DMS114 treated with DMSO at 0.1 percent for 48 hours (cell line): ENCODE measurements at regions not wholly inside any gene's neighbourhood (a gene's known extent, or its start where the extent isn't known, plus 50 kb on each side); places are given as distances from the start of the nearest gene placed in this dataset.

Experiments
- DNase-seq: peaks from one replicate; lab custom pipeline; 2025; ENCODE audit not compliant: unreplicated experiment; lab: John Stamatoyannopoulos, UW

DNA sequence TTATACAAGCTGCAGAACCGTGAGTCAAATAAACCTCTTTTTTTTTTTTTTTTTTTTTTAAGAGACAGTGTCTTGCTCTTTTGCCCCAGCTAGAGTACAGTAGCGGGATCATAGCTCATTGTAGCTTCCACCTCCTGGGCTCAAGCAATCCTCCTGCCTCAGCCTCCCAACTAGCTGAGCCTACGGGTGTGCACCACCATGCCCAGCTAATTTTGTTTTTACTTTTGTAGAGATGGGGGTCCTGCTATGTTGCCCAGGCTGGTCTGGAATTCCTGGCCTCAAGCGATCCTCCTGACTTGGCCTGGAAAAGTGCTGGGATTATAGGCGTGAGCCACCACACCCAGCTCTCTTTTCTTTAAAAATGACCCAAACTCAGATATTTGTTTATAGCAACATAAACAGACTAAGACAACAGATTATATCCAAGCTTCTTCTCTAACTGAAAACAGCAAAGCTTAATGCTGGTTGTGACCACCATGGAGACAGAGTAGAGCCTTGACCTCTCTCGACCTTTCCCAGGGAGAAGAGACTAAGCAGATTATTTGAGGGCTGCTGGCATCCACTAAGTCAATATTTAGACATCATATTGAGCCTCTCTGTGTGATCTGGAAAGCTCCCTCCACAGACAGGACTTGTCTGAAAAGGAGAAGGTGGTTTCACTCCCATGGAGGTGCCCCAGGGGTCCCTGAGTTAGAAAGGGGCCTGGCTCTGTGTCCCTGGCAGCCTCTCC, 150.0 kb downstream of the KCTD15 start:
- DNase-seq, result no peak

DNA sequence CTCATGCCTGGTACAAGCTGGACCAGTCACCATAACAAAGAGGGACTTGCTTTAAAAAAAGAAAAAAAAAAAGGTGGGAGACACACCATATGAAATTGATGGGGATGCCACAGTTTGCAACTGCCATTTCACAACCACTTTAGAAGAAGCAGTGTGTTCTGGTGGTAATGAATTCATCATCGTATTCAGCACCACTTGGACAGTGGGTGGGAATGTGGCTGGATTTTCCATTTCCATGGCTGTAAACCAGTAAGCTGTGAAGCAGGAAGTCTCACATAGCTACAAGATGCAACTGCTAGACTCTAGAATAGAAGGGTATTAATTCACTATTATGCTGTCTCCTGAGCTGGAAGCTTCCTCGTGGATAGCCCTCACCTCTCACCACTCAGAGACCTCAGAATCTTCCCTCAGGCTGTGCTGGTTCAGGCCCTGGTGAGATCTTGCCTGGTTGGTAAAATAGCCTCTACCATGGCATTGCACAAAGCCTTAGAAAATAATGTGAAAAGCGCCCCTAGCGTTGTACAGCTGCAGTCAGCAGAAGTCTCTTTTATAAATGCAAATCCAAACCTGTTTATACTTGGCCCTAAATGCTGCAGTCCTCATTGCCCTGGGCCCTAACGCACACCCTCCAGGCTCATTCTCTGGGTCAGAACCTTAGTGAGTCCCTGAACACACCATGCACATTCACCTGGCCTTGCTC, 150.7 kb downstream of the KCTD15 start:
- no peak for DNase-seq

DNA sequence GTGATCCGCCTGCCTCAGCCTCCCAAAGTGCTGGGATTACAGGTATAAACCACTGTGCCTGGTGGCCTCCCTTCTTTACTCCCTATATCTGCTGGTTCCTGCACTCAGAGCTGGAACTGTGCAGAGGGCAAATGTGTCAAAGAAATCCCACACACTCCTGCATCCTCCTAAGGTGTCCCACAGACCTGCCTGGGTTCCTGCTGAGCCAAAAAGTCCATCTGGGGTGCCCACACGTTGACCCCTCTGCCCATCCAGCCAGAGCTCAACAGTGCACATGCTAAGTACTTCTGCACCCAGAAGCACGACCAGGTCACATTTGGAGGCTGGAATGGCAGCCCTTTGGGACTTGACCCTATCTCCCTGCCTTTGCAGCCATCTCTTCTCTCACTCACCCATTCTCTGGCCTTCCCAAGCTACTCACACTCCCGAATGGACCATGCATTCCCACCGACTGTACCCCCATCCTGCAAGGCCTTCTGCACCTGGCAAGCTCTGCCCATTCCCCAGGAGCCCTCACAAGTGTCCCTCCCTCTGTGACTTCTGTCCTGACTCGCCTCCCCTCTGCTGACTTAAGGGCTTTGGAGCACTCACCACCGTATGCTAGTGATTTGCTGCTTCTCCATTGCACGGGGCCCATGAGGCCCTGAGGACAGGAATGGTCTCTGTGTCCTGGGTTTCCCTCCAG, 152.1 kb downstream of the KCTD15 start:
- DNase-seq, result no peak

DNA sequence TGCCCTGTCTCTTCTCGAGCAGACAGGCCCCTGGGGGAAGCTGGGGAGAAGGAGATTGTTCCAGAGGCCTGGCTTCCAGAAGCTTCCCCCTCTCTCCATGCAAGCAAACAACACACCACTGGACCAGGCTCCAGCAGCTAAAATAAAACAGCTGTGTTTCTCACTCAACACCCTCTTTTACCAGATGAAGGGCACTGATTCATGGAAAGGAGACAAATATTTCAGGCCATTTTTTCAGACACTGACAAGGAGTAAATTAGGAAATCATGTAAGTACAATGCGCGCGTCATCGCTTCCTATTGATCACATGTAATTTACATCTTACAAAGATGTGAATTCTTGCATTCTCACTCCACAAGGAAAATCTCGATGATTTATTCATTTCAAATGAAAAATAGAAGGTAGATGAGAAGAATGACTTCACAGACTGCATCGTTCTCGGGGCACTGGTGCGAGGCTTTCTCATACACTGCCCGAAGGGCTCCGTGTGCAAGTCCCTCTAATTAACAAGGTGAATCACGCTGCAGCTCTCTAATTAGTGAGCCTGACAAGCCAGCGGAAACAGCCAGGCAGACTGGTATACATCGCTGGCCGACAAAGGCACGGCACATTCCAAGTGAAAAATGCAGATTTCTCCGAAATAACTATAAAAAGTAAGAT, 153.6 kb downstream of the KCTD15 start:
- no peak for DNase-seq

DNA sequence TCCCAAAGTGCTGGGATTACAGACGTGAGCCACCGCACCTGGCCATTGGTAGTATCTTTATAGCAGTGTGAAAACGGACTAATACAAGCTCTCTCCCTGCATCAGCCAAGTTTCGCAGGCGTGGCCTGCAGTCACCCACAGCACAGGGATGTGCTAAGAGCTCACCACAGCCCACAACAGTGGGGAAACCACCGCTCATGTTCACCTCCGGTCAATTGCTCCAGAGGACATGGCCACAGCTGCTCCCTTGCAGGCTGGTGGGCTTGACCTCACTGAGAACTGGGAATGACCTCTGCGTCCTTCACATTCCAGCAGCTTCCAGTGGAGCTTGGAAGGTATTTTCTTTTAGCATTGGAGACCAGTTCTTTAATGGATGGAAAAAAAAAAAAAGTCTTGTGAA, 156.4 kb downstream of the KCTD15 start:
- no peak for DNase-seq

DNA sequence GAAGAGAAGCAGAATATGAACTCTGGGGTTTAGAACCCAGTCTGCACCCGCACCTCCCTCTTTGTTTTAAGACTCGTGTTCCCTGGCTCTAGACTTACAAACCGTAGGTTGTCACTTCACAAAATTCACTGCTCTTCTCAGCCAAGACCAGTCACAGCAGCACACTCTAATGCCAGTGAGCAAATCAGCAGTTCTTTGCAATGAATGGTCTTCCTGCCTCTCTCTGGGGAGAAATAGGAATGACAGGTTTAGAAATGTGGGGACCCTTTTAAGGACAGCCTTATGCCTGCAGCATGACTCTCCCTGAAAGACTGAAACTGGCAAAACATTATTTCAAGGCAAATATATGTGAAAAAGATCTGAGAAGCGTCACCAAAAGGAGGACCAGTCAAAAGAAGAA, 156.9 kb downstream of the KCTD15 start:
- no peak for DNase-seq

DNA sequence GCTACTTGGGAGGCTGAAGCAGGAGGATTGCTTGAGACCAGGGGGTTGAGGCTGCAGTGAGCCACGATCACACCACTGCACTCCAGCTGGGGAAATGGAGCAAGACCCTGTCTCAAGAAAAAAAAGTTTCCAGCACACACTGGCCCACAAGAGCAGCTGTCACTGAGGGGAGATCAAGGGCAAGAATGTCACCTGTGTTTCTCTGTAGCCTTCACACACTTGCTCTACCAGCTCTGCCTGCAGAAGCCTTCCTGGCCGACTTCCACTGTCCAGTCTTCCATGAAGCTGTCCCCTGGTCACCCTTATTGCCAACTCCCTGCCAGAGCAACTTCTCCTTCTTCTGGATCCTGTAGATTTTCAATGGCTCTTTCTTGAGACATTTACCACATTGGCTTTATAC, 158.0 kb downstream of the KCTD15 start:
- DNase-seq, result no peak

DNA sequence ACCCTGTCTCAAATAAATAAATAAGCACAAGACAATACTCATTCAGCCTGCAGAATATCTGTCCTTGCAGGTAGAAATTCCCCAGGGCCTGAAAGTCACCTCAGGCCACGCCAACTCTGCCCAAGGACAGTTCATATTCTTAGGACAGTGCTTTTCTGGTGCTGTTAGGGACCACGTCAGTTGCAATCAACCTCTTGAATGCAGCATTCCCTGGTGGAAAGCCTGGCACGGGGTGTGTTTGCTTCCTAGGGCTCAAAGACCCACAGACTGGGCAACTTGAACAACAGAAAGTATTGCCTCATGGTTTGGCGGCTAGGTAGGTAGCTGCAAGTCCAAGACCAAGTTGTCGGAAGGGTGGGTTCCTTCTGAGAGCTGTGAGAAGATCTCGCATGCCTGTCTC, 160.3 kb downstream of the KCTD15 start:
- DNase-seq, result no peak

DNA sequence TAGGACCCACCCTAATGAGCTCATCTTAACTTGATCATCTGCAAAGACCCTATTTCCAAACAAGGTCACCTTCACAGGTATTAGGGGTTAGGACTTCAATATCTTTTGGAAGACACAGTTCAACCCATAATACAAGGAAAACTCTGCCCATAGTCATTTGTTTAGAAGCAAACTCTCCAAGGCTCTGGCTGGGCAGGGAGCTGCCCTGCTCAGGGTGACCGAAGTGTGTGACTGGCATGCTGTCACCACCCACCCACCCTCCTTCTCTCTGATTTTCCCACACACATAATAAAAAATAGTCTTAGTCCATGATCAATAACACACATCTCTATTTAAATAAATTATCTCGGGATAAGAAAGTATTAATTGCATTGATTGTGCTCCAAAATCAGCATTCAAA, 161.1 kb downstream of the KCTD15 start:
- no peak for DNase-seq

DNA sequence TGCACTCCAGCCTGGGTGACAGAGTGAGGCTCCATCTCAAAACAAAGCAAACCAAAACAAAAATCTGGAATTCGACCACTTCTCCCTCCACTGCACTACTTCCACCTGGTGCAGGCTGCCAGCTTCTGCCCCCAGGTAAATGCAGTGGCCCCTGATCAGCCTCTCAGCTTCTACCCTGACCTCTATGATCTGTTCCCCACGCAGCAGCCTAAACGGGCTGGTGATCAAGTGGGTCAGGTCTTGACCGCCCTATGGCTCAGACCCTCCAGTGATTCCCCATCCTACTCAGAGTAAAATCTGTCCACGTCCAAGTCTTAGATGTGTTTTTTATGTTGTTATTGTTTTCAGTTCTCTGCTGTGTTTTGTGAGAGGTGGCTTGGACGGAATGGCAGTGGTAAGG, 163.9 kb downstream of the KCTD15 start:
- no peak for DNase-seq

DNA sequence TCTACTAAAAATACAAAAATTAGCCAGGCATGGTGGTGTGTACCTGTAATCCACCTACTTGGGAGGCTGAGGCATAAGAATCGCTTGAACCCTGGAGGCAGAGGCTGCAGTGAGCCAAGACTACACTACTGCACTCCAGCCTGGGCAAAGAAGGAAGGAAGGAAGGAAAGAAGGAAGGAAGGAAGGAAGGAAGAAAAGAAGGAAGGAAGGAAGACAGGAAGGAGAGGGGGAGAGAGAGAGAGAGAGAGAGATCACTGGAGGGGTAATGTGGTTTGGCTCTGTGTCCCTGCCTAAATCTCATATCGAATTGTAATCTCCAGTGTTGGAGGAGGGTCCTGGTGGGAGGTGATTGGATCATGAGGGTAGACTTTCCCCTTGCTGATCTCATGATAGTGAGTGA, 165.5 kb downstream of the KCTD15 start:
- DNase-seq, result no peak

DNA sequence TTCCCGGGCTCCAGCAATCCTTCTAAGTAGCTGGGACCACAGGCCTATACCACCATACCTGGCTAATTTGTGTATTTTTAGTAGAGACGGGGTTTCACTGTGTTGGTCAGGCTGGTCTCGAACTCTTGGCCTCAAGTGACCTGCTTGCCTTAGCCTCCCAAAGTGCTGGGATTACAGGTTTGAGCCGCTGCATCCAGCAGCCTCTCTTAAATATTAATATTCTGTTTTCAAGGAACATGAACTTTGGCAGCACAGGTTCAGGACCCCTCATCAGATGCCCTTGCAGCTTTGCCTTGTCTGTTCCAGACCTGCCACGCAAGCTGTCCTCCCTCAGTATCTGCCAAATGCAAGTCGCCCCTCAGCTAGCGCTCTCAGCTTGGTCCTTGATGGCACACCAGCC, 166.8 kb downstream of the KCTD15 start:
- DNase-seq, result no peak

DNA sequence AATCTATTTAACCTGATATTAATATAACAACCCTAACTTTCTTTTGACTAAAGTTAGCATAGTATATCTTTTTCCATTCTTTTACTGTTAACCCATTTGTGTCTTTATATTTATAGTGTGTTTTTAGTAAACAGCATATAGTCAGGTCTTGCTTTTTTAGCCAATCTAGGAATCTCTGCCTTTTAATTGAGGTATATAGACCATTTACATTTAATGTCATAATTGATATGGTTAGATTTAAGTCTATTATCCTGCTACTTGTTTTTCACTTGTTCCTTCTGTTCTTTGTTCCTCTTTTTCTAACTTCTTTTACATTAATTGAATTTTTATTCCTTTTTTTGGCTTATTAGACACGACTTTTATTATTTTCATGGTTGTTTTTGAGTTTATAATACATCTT, 174.4 kb downstream of the KCTD15 start:
- no peak for DNase-seq

DNA sequence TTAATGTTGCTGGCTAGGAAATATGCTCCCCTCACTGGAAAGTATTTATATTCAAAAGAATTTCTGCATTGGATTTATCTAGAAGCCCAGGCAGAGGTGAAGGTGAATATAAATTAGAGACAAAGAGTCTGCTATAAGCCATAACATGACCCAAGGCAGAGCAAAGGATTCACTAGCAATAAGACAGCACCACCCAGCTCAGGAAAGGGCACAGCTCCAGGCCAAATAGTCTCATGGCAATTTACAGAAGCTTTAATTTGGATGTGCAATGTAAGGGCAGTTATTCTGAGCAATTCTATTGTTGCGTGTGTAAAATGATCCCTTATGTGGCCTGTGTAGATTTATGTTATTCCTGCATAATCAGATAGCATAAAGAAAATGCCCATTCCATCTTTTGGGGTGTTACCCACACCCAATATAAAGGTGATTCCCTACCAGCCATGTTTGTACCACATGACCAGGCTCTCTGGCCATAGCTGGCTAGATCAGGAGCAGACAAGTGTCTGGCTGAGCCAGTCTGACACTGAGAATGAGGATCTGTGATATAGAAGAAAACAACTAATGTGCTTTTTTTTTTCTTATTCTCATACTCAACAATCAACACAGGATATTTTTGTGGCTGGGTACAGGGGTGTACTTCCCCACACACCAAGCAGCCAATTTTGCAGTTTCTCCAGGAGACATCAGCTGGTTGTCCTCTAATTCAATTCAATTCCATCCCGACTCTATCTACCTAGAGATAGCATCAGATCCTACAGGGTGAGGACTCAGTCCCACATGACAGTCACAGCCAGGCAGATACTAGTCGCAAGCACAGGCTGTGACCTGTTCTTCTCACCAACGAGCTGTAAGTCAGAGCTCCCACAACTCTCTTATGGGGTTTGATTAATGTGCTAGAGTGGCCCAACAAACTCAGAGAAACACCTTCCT, 181.4 kb downstream of the KCTD15 start:
- DNase-seq, result no peak

DNA sequence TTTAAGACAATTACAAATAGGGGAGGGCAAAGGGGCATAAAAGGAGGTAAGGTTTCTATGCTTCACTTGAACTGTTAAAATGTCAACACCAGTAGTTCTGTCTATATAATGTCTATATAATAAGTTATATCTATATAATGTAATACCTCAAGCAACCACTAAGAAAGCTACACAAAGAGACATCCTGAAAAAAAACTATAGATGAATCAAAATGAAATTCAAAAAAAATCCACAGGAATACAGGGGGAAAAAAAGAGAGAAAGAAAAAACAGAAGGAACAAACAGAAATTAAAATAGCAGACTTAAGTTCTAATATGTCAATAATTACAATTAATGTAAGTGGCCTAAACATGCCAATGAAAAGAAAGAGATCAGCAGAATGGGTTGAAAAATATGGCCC, 186.0 kb downstream of the KCTD15 start:
- DNase-seq, result no peak

DNA sequence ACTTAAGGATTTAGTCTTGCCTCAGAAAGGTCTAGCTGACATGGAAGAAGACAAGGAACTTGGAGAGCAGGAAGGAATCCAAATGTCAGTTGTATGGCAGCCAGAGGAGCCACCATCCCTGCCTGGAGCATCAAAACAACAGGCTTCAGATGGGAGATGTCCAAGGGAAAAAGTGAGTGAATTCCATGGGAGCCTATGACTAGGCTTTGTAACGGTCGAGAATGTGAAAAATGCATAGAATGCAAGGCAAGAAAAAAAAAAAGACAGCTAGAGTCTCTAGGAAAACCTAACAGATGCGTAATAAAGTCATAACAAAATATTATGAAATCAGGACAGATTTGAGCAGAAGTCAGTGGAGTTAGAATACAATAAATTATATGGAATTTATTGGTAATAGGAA, 183.7 kb upstream of the LSM14A start:
- no peak for DNase-seq

DNA sequence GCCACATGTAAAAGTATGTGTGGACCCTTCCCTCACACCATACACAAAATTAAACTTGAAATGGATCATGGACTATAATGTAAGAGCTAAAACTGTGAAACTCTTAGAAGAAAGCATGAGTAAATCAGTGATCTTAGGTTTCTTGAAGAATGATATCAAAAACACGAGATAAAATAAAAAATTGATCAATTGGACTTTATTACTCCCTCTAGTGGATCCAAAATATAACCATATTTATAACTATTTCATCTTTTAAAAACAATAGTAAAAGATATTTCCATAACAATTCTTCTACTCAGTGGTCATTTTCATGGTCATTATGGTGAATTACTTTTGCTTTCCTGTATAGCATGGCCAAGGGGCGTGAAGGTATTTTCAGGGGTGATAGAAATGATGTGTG, 174.6 kb upstream of the LSM14A start:
- no peak for DNase-seq

DNA sequence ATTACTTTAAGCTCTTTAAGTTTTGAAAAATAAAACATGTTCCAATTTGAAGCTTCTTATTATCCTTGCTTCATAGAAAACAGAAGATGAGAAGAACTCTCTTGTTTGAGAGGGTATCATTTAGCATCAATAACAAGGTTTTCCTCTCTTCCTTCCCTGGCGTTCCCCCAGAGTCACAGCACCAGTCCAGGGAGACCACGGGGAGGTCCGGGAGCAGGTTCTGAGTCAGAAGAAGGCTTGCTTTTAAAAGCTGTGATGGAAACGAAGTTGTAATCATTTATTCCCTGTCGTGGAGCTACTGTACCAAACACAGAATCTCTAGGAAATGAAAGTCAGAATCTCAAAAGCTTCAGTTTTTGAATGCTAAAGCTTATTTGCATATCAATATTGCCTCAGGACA, 174.0 kb upstream of the LSM14A start:
- DNase-seq, result peak; percentile 40

DNA sequence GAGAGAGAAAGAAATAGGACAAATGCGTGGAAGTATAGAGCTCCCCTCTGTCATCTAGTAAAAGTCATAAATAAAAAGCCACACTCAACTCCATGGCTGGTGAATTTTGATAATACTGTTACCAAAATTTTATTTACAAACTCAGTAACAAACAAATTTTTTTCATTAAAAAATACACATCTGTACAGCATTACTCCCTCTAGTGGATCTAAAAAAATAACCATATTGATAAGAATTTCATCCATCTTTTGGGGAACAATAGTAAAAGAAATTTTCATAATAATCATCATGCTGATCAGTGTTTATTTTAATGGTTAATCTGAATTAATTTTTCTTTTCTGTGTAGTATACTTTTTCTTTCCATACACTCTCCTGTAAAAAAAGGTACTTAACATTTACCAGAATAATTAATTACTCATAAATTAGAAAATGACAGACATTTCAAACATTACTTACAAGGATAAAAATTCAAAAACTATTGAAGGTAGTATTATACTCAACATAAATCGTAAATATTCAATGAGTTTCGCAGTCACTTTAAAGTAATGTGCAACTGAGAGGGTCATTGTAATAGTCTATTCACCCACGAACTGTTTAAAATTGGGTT, 173.5 kb upstream of the LSM14A start:
- peak; percentile 40 for DNase-seq

DNA sequence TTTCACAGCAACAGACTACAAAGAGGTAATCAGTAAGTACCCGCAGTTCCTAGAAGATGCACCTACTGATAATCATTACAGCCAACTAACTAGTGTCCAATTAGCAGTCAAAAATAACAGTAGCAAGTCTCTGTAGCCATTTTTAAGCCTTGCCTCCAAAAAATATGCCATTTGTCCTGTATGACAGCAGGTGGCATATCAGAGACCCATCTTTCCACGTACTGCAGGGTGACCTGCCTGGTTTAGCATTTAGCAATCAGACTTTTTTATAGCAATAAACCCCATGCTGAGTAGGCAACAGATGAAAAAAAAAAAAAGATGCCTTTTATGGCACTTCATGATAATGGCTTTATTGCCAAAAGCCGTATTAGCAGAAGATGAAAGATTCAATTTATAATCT, 155.3 kb upstream of the LSM14A start:
- no peak for DNase-seq
